Astrocyte of the spinal cord (primary cell): ENCODE measurements at regions not wholly inside any gene's neighbourhood (a gene's known extent, or its start where the extent isn't known, plus 50 kb on each side); places are given as distances from the start of the nearest gene placed in this dataset.

Experiments
- DNase-seq: peaks from one replicate; pipeline ENCODE4 v3.0.0; 2011; ENCODE audit warnings: low read depth, low spot score
- H3K4me3 ChIP-seq: 2 replicates; pipeline ENCODE4 v1.5.1; 2011; ENCODE audit warnings: low read depth, mild to moderate bottlenecking, low read length, moderate library complexity
- CTCF ChIP-seq: IDR thresholded peaks from 2 replicates; pipeline ENCODE4 v1.5.1; 2012; ENCODE audit warnings: low read depth, mild to moderate bottlenecking, low read length, inconsistent platforms
- in situ Hi-C: cut with HindIII; loops from 2 replicates; pipeline ENCODE4 v1.10.0; 2017; ENCODE audit warnings: low sequenced_read_pairs

DNA sequence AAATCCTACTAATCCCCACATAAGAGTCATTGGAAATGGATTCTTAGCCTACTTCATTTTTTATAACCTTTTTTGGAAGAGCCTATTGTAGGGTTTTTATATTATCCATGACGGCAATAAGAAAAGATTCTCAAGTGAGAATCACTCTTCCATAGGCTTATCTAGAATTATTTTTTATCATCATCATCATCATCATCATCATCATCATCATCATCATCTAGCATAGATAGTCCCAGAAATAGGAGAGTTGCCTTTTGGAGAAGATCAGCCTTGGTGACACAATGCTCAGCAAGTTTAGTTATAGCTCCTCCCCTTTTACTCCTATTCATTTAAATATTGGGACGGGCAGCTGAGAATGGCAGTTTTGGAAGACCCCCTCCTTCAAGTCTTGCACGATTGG lies 359.1 kb upstream of the SLC35B3 start:
- DNase-seq = no peak
- no peak overlapping the region for H3K4me3 ChIP-seq
- in situ Hi-C loops = no loop called here
- TF ChIP-seq CTCF = no peak

- in situ Hi-C loops = no loop called here
- no peak for TF ChIP-seq CTCF
- no peak for DNase-seq
- H3K4me3 ChIP-seq = no peak overlapping the region
Observed at GRCh38 chr6:8789878-8790277, 354.5 kb upstream of the SLC35B3 start.

GRCh38 chr6:8785223-8785622 lies 349.9 kb upstream of the SLC35B3 start:
- in situ Hi-C loops = no loop called here
- no peak overlapping the region for H3K4me3 ChIP-seq
- no peak for DNase-seq
- no peak for TF ChIP-seq CTCF

GRCh38 chr6:8783191-8783590 lies 347.8 kb upstream of the SLC35B3 start:
- no peak for TF ChIP-seq CTCF
- in situ Hi-C loops = no loop called here
- H3K4me3 ChIP-seq = no peak overlapping the region
- no peak for DNase-seq

DNA sequence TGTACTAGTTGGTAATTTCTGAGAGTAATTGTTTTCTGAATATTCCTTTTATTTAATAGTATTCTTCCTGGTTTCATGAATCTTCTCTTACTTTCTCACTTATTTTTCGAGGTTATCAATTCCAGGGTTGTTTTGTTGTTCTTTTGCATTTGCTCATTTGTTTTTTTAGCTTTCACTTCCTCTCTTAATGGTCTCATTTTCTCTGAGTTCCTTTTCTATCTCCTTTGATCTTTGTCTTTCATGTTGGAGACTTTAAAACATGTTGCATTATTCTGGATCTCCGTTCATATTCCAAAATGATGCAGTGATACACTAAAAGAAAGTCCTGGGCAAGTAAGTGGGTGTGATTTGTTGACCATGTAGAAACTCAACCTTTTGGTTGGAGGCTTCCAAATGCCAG lies 345.3 kb upstream of the SLC35B3 start:
- no peak for TF ChIP-seq CTCF
- in situ Hi-C loops = no loop called here

DNA sequence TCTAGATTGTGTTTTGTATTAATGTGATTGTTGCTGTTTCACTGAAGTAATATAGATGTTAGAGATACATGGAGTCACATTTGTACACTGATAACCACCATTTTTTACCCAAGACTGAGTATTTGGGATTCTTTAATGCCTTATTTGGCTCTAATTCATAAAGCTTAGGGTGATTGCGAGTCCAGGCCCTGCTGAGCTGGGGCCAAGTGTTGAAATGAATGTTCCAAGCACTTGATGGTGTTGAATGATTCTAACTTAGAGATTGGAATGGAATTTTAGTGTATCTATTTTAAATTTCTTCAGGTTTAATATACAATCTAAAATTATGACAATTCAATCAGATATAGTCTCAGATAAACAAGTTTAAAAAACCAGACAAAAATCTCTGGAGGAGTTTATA lies 329.4 kb upstream of the SLC35B3 start:
- no peak for TF ChIP-seq CTCF

More for the DNA sequence above, 345.3 kb upstream of the SLC35B3 start:
- DNase-seq = no peak
- no peak overlapping the region for H3K4me3 ChIP-seq

GRCh38 chr6:8760951-8761350 lies 325.6 kb upstream of the SLC35B3 start:
- no peak for TF ChIP-seq CTCF
- DNase-seq = no peak
- in situ Hi-C loops = no loop called here
- no peak overlapping the region for H3K4me3 ChIP-seq

More for the DNA sequence above, 329.4 kb upstream of the SLC35B3 start:
- H3K4me3 ChIP-seq = no peak overlapping the region
- in situ Hi-C loops = no loop called here
- DNase-seq = no peak
